HG03571 (cell line): ENCODE measurements at regions not wholly inside any gene's neighbourhood (a gene's known extent, or its start where the extent isn't known, plus 50 kb on each side); places are given as distances from the start of the nearest gene placed in this dataset.
"Not testable (repeated sequence)": the region's sequence is repeated elsewhere in the genome, so short reads cannot be mapped to it uniquely, and the experiment has no call there.

ENCODE experiments used
- ATAC-seq: cut with Tn5 transposase; IDR thresholded peaks from one replicate; pipeline ENCODE4 v1.9.1; 2021; ENCODE audit not compliant: unreplicated experiment

- ATAC-seq = no peak
Observed at GRCh38 chr3:118495206-118495605, 539.4 kb downstream of the IGSF11 start.

GRCh38 chr3:118497274-118497673 is 537.4 kb downstream of the IGSF11 start:
- no peak for ATAC-seq

- no peak for ATAC-seq
Observed at GRCh38 chr3:118501152-118501551, 533.5 kb downstream of the IGSF11 start.

GRCh38 chr3:118504906-118505305 is 529.7 kb downstream of the IGSF11 start:
- ATAC-seq = no peak

- ATAC-seq = no peak
Observed at GRCh38 chr3:118505784-118506183, 528.9 kb downstream of the IGSF11 start.

- no peak for ATAC-seq
Observed at GRCh38 chr3:118511402-118511801, 523.2 kb downstream of the IGSF11 start.

GRCh38 chr3:118512301-118512700 is 522.3 kb downstream of the IGSF11 start:
- ATAC-seq = no peak

- no peak for ATAC-seq
Observed at GRCh38 chr3:118525077-118525476, 509.6 kb downstream of the IGSF11 start.

GRCh38 chr3:118526758-118527513 is 507.7 kb downstream of the IGSF11 start:
- ATAC-seq = no peak

- ATAC-seq = no peak
Observed at GRCh38 chr3:118527514-118528044, 507.1 kb downstream of the IGSF11 start.

- ATAC-seq = no peak
Observed at GRCh38 chr3:118529554-118529953, 505.1 kb downstream of the IGSF11 start.

GRCh38 chr3:118530350-118530922 is 504.2 kb downstream of the IGSF11 start:
- no peak for ATAC-seq

- ATAC-seq = not testable (repeated sequence)
Observed at GRCh38 chr3:118530927-118531356, 503.7 kb downstream of the IGSF11 start.

GRCh38 chr3:118531816-118532215 is 502.8 kb downstream of the IGSF11 start:
- no peak for ATAC-seq

- ATAC-seq = no peak
Observed at GRCh38 chr3:118533676-118534075, 501.0 kb downstream of the IGSF11 start.

- ATAC-seq = no peak
Observed at GRCh38 chr3:118534519-118534918, 500.1 kb downstream of the IGSF11 start.

GRCh38 chr3:118536764-118537163 is 497.9 kb downstream of the IGSF11 start:
- no peak for ATAC-seq

- no peak for ATAC-seq
Observed at GRCh38 chr3:118537454-118537853, 497.2 kb downstream of the IGSF11 start.

GRCh38 chr3:118538187-118538586 is 496.5 kb downstream of the IGSF11 start:
- ATAC-seq = no peak

GRCh38 chr3:118539820-118540447 is 494.7 kb downstream of the IGSF11 start:
- ATAC-seq = not testable (repeated sequence)

GRCh38 chr3:118540448-118540821 is 494.2 kb downstream of the IGSF11 start:
- not testable (repeated sequence) for ATAC-seq

- ATAC-seq = no peak
Observed at GRCh38 chr3:118540826-118541225, 493.8 kb downstream of the IGSF11 start.
